ENCODE measurements at regions not wholly inside any gene's neighbourhood (a gene's known extent, or its start where the extent isn't known, plus 50 kb on each side); places are given as distances from the start of the nearest gene placed in this dataset.
"Not testable (repeated sequence)": the region's sequence is repeated elsewhere in the genome, so short reads cannot be mapped to it uniquely, and the experiment has no call there.

DNA sequence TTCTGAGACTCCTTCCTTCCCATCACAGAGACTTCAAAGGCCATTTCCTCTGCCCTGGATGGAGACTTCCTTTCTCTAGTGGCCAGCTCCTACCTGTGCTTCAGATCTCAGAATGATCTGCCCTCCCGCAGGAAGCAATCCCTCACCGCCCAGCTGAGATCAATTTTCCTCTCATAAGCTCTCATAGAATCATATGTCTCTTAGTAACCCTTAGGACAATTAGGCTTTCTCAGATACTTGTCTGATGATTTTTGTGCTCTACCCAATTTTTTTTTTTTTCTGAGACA lies 212.6 kb upstream of the PRSS58 start:
- DNase-seq (ENCODE audit: low read depth, low spot score) = no peak

DNA sequence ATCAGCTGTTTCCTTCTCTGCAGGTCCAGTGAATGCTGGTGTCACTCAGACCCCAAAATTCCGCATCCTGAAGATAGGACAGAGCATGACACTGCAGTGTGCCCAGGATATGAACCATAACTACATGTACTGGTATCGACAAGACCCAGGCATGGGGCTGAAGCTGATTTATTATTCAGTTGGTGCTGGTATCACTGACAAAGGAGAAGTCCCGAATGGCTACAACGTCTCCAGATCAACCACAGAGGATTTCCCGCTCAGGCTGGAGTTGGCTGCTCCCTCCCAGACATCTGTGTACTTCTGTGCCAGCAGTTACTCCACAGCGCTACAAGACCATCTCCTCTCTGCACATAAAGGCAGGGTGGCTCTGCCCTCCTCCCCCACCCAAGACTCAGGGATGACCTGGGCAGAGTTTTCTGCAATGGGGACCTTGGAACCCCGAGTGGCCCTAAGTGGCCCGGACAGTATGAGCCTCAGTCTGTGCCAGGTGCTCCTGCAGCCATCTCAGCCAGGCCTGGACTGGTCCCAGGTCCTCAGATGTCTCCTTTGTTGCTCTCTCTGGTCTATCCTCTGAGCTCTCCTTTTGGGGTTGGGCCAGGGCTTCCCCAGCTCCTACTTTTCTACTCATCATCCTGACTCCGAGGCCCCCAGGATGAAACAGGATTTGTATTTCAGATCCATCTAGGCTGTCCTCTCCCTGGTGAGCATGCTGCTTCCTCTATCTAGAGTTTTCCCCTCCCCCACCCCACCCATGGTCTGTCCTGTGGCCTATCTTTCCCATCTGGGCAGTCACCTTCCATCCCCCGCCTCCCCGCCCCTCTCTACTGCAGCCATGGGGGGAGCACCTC lies 212.1 kb upstream of the PRSS58 start:
- no peak for DNase-seq (ENCODE audit: low read depth, low spot score)

DNA sequence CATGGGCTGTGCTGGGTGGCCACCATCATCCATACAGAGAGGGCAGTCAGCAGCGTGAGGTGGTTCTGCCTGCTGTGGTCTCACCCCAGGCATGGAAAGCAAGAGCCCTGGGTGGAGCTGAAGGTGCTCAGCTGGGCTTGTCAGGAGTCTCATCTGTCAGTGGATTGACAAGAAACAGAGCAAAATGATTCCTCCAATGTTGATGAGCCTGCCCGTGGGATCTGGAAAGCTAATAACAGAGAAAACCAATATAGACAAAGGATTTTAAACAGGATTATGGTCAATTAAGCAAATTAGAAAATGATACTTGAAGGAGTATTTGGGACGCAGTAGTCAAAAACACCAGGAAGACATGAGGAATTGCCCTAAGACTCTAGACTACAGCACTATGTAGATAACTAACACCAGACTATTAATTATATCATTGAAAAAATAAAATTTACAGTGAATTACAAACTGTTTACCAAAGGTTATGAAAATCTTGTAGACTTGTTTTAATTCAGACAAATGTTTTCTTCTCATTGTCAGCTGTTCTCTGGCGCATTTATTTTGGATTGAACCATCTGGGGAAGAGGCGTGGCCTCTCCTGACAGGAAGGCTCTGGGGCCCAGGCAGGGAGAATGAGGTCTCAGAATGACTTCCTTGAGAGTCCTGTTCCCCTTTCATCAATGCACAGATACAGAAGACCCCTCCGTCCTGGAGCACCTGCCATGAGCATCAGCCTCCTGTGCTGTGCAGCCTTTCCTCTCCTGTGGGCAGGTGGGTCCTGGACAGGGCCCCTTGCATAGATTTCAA lies 211.2 kb upstream of the PRSS58 start:
- no peak for DNase-seq (ENCODE audit: low read depth, low spot score)

DNA sequence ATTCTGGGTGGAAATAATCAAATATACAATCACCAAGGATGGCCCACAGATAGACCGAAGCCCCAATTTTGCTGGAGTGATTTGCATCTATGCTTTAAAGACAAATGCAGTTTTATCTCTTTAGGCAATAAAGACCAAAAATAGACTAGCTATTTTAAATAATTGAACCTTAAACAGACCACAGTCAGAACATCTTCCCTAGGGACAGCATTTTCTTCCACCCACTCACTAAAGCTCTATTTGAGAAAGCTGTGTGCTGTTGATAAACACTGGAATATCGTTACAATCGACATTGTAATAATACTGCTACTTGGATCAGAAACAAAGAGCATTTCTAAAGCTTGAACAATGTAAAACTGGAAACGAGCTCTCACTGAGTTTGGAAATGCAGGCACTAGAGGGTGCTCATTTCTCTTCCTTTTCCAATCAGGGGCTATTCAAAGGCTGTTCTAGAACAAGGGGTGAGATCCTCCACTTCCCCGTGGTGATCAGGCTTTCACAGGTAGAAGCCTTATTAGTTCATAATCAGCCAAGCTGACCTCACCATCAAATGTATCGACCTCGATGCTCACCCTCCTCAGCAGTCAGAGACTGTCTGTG lies 209.3 kb upstream of the PRSS58 start:
- not testable (repeated sequence) for DNase-seq (ENCODE audit: low read depth, low spot score)

DNA sequence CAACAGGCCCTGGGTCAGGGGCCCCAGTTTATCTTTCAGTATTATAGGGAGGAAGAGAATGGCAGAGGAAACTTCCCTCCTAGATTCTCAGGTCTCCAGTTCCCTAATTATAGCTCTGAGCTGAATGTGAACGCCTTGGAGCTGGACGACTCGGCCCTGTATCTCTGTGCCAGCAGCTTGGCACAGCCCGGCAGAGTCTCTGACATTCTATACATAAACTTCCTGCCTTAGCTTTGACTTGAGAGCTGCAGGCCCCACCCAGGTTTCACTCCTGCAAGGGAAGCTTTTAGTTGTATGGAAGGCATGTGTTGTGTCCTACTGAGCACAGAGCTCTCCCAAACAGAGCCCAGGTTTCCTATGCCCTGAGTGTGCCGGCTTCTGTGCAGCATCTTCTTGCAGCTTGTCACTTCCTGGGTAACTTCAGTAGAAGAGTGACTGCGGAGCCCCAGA lies 205.6 kb upstream of the PRSS58 start:
- no peak for DNase-seq (ENCODE audit: low read depth, low spot score)

DNA sequence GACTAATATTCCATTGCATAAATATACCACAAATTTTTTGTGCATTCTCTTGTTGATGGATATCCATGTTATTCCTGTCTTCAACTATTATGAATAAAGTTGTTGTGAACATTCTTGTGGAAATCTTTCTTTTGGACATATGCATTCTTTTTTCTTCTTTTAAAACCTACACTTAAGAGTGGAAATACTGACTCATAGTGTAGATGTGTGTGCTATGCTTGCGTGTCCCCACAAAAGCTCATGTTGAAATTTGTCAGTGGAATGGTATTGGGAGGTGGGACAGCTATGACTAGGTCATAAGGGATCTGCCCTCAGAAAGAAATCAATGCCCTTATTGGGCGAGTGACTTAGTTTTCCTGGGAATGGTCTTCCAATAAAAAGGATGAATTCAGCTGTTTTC lies 203.6 kb upstream of the PRSS58 start:
- no peak for DNase-seq (ENCODE audit: low read depth, low spot score)

DNA sequence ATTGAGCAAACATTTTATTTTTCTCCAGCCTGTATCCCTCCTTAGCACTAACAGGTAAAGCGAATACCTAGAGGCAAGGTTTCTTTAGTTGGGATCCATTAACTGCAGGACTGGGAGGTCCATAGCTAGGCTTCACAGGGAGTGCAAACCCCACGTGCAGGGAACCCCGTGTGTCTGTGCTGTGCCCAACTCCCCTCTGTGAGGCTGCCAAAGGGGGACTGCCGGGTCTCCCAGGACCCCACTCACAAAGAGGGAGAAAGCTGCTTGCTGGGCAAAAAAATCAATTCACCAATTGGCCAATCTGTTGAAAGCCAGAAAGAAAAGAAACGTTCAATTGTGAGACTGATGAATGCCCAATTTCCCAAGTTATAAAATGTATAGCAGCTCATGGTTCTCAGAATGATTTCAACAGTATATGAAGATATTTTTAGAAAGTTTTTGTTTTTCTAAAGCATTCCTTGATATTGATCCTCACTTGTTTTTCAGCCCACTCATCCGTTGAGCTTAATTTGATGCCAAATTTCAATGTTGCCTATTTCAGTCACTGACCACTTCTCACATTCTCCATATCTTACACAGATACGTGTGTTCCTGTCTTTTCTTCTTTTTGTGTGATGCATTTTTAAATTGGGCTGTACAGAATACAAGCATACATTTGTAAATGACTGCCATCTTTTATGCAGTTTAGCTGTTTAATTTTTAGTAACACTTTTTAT lies 202.7 kb upstream of the PRSS58 start:
- DNase-seq (ENCODE audit: low read depth, low spot score) = no peak

DNA sequence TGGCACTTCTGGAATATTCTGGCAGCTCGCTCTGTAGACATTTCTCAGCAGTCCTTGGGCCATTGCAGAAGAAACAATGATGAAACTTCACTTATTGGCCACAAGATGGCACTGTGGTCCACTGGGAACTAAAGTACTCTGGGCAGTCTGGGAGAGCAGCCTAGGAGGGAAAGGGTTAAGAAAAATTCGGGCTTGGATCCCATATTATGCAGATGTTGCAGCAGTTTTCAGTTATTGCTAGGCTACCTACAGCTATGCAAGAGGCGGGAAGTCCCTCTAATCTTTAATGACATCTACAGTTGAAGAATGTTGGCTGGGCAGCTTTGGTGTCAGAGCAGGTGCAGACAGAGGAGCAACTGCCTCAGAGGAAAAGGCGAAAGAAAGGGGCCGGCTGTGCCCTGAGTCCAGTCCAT lies 201.7 kb upstream of the PRSS58 start:
- DNase-seq (ENCODE audit: low read depth, low spot score) = no peak

DNA sequence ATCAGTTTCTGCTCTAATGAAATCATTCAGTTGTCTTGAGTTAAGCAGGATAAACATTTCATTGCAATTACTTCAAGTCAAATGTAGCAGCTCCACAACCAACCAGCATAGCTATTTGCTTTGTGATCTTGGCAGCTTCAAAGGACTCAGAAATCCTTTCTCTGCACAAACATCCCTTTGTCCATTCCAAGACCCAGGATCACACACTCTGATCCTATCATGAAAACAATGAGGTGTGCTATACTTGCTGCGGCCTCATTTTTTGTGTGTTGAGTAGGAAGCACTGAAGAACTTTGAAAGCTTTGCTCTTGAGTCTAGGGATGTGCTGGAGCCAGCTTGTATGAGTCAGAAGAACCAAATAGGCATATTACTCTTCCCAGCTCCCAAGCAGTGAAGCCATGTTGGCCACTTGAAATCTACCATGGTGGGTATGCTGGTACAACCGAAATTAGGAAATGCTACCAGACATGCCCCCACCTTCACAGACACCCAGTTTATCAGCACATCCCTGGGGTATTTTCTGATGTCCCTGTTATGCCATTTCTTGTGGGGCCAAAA lies 199.4 kb upstream of the PRSS58 start:
- no peak for DNase-seq (ENCODE audit: low read depth, low spot score)

DNA sequence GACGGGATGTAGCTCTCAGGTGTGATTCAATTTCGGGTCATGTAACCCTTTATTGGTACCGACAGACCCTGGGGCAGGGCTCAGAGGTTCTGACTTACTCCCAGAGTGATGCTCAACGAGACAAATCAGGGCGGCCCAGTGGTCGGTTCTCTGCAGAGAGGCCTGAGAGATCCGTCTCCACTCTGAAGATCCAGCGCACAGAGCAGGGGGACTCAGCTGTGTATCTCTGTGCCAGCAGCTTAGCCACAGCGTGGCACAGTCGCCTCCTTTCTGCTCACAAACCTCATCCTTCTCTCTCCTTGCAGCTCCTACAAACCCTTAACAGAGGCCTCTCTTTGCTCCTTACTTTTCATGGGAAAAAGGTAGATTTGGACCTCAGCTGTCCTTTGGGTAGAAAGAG lies 197.5 kb upstream of the PRSS58 start:
- no peak for DNase-seq (ENCODE audit: low read depth, low spot score)

DNA sequence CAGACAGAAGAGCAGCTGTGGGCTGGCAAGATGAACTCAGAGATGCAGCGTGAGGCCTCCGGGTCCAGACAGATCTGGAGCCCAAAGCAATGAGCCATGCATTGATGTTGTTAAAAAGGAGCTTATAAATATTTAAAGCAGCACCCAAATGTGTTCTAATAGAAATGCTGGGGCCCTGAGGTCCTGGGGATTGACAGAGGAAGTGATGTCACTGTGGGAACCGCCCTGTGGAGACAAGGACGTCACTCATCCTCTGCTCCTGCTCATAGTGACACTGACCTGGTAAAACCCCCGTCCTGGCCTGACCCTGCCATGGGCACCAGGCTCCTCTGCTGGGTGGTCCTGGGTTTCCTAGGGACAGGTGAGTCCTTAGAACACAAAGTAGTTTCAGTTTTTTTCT lies 197.0 kb upstream of the PRSS58 start:
- no peak for DNase-seq (ENCODE audit: low read depth, low spot score)

DNA sequence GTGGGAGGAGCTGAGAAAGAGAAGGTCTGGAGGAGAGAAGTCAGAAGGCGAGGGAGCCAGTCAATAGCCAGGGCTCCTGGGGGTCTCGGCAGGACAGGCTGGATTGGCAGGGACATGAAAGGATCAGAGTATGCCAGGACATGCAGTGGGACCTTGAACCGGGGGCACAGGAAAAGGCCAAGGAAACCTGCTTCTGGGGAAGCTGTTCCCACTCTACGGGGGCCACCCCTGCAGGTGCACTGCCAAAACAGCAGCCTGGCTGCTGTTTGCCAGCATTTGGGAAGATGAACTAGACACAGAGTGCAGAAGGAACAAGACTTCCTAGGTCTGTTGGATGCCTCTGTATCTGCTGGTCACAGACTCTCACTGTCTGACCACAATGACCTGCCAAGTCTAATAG lies 194.9 kb upstream of the PRSS58 start:
- no peak for DNase-seq (ENCODE audit: low read depth, low spot score)

DNA sequence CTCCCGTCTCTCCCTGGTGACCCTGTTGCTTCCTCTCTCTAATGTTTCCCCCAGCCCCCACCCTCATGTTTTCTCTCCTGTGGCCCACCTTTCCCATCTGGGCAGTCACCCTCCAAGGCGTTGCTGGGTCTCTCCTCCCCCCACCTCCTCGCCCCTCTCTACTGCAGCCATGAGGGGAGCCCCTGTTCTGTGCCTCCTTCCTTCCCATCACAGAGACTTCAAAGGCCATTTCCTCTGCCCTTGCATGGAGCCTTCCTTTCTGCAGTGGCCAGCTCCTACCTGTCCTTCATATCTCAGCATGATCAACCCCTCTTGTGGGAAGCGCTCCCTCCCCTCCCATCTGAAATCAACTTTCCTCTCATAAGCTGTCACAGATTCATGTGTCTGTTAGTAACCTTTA lies 194.0 kb upstream of the PRSS58 start:
- DNase-seq (ENCODE audit: low read depth, low spot score) = no peak

DNA sequence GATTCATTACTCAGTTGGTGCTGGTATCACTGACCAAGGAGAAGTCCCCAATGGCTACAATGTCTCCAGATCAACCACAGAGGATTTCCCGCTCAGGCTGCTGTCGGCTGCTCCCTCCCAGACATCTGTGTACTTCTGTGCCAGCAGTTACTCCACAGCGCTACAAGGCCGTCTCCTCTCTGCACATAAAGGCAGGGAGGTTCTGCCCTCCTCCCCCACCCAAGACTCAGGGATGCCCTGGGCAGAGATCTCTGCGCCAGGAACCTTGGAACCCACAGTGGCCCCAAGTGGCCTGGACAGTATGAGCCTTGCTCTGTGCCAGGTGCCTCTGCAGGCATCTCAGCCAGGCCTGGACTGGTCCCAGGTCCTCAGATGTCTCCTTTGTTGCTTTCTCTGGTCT lies 193.4 kb upstream of the PRSS58 start:
- DNase-seq (ENCODE audit: low read depth, low spot score) = no peak

DNA sequence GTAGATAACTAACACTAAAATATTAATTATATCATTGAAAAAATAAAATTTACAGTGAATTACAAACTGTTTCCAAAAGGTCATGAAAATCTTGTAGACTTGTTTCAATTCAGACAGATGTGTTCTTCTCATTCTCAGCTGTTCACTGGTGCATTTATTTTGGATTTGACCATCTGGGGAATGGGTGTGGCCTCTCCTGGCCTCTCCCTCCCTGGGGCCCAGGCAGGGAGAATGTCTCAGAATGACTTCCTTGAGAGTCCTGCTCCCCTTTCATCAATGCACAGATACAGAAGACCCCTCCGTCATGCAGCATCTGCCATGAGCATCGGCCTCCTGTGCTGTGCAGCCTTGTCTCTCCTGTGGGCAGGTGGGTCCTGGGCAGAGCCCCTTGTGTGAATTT lies 192.8 kb upstream of the PRSS58 start:
- DNase-seq (ENCODE audit: low read depth, low spot score) = no peak

DNA sequence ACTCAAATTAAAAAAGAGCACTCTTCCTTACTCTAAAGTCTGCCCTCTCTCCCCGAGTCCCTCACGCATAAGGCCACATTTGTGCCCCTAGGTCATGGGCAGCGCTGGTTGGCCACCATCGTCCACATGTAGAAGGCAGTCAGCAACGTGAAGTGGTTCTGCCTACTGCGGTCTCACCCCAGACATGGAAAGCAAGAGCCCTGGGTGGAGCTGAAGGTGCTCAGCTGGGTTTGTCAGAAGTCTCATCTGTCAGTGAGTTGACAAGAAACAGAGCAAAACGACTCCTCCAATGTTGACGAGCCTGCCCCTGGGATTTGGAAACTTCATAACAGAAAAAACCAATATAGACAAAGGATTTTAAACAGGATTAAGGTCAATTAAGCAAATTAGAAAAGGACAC lies 192.3 kb upstream of the PRSS58 start:
- no peak for DNase-seq (ENCODE audit: low read depth, low spot score)

DNA sequence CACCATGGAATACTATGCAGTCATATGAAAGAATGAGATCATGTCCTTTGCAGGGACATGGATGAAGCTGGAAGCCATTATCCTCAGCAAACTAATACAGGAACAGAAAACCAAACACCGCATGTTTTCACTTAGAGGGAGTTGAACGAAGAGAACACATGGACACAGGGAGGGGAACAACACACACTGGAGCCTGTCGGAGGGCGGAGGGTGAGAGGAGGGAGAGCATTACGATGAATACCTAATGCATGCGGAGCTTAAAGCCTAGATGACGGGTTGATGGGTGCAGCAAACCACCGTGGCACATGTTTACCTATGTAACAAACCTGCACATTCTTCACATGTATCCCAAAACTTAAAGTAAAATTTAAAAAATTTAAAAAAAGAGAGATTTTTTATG lies 191.0 kb upstream of the PRSS58 start:
- DNase-seq (ENCODE audit: low read depth, low spot score) = not testable (repeated sequence)

DNA sequence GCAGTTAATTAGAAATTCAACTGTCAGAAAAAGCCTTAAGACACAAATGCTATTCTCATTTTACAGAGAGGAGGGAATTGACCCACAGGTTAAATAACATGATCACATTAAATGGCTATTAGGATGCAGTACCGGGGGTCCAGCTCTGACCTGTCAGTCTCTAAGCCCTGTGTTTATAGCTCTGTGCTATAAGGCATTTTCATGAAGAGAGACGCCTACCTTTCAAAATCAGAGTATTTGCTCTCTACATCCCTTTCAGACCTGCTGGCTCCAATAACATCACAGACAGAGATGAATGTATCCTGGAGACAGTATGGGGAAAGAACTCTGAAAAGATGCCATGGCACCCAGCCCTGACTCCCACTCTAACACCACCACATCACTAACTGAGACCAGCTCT lies 189.9 kb upstream of the PRSS58 start:
- no peak for DNase-seq (ENCODE audit: low read depth, low spot score)

DNA sequence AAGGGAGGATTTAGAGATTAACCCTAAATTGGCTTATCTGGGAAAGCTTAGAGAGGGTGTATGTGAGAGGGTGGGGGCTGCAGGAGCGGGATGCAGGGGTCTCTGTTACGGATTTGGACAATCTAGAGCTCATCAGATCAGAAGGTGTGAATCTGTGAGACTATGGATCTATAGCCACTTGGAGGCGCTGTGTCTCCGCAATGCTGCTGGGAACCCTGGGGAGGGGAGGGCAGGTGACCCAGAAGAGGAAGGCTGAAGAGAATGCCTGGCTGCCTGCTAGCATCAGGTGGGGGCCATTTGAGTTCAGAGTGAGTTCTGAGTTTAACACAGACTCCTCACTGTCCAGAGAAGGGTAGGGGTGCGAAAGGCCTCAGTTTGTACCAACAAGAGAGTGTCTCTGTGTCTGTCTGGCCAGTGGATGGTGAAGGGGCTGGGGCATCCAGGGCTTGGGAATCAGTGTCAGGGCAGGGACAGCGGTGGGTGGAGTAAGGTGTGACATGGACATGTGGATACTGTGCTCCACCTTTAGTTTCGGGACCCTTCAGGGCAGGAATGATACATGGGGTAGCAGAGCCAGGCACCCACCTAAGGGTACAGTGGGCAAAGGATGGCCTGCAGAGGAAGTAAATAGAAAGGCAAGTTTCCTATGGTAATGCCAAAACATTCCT lies 187.3 kb upstream of the PRSS58 start:
- DNase-seq (ENCODE audit: low read depth, low spot score) = no peak

DNA sequence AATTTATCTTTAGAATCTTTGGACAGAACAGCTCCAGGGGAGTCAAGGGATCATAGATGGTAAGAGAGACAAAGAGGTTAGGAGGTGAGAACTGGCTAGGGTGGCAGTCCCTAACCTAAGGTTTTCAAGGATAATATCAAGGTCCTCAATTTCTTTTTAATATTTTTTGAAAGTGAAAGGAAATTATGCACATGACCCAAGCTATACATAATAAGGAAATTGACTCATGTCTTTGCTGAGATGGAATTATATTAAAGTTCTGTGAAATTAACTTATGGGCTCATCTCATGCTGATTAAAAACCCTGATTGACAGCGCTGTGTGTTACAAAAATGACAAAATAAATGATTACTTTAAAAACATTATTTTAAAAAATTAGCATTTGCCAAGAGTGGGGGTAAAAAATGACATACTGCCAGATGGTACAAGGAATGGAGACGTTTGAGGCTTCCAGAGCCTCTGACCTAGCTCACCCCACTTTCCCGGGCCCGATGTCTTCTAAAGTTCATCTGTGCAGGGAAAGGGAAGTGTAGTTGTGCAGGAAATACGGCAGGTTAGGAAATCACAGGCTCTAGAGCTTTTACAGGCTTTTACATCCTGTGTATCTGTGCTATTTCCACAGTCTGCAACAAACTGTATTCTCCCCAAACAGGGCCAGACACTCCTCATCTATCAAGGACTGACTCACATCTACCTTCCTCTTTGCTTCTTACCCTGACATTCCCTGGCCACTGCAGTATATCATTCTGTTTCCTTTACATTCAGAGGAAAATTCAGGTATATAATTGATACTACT lies 185.6 kb upstream of the PRSS58 start:
- no peak for DNase-seq (ENCODE audit: low read depth, low spot score)

Measured in activated CD4-positive, CD25-positive, alpha-beta regulatory T cell treated with anti-CD3 and anti-CD28 coated beads, Interleukin-2, amount 50 U/mL, for 16 hours (primary cell).